ENCODE measurements at regions not wholly inside any gene's neighbourhood (a gene's known extent, or its start where the extent isn't known, plus 50 kb on each side); places are given as distances from the start of the nearest gene placed in this dataset.
"Not testable (repeated sequence)": the region's sequence is repeated elsewhere in the genome, so short reads cannot be mapped to it uniquely, and the experiment has no call there.

GRCh38 chr2:198523710-198524109, 719.3 kb downstream of the PLCL1 start:
- DNase-seq (ENCODE audit: low read depth) = no peak

GRCh38 chr2:198518935-198519334, 714.5 kb downstream of the PLCL1 start:
- no peak for DNase-seq (ENCODE audit: low read depth)

GRCh38 chr2:198517976-198518375, 713.6 kb downstream of the PLCL1 start:
- DNase-seq (ENCODE audit: low read depth) = no peak

- not testable (repeated sequence) for DNase-seq (ENCODE audit: low read depth)
These were observed 704.2 kb downstream of the PLCL1 start for GRCh38 chr2:198508610-198509009.

- DNase-seq (ENCODE audit: low read depth) = peak; percentile 22
These were observed 695.1 kb downstream of the PLCL1 start for GRCh38 chr2:198499539-198499938.

GRCh38 chr2:198498516-198498915, 694.1 kb downstream of the PLCL1 start:
- DNase-seq (ENCODE audit: low read depth) = no peak

- no peak for DNase-seq (ENCODE audit: low read depth)
These were observed 693.7 kb downstream of the PLCL1 start for GRCh38 chr2:198498048-198498447.

GRCh38 chr2:198494931-198495330, 690.5 kb downstream of the PLCL1 start:
- DNase-seq (ENCODE audit: low read depth) = no peak

GRCh38 chr2:198490748-198491147, 686.4 kb downstream of the PLCL1 start:
- DNase-seq (ENCODE audit: low read depth) = peak; percentile 15

- no peak for DNase-seq (ENCODE audit: low read depth)
These were observed 684.6 kb downstream of the PLCL1 start for GRCh38 chr2:198488964-198489363.

- no peak for DNase-seq (ENCODE audit: low read depth)
These were observed 678.7 kb downstream of the PLCL1 start for GRCh38 chr2:198483051-198483450.

- DNase-seq (ENCODE audit: low read depth) = no peak
These were observed 674.7 kb downstream of the PLCL1 start for GRCh38 chr2:198479065-198479464.

- no peak for DNase-seq (ENCODE audit: low read depth)
These were observed 674.0 kb downstream of the PLCL1 start for GRCh38 chr2:198478361-198478760.

GRCh38 chr2:198476007-198476406, 671.6 kb downstream of the PLCL1 start:
- DNase-seq (ENCODE audit: low read depth) = no peak

GRCh38 chr2:198471291-198471690, 666.9 kb downstream of the PLCL1 start:
- no peak for DNase-seq (ENCODE audit: low read depth)

- no peak for DNase-seq (ENCODE audit: low read depth)
These were observed 663.7 kb downstream of the PLCL1 start for GRCh38 chr2:198468136-198468535.

GRCh38 chr2:198465970-198466369, 661.6 kb downstream of the PLCL1 start:
- DNase-seq (ENCODE audit: low read depth) = no peak

- peak; percentile 37 for DNase-seq (ENCODE audit: low read depth)
These were observed 652.0 kb downstream of the PLCL1 start for GRCh38 chr2:198456418-198456817.

- DNase-seq (ENCODE audit: low read depth) = no peak
These were observed 649.5 kb downstream of the PLCL1 start for GRCh38 chr2:198453866-198454265.

- DNase-seq (ENCODE audit: low read depth) = no peak
These were observed 647.9 kb downstream of the PLCL1 start for GRCh38 chr2:198452327-198452726.

GRCh38 chr2:198448789-198449188, 644.4 kb downstream of the PLCL1 start:
- DNase-seq (ENCODE audit: low read depth) = no peak

GRCh38 chr2:198444800-198445287, 640.5 kb downstream of the PLCL1 start:
- DNase-seq (ENCODE audit: low read depth) = no peak

- DNase-seq (ENCODE audit: low read depth) = peak; percentile 8
These were observed 637.5 kb downstream of the PLCL1 start for GRCh38 chr2:198441901-198442300.

- DNase-seq (ENCODE audit: low read depth) = peak; percentile 67
These were observed 636.9 kb downstream of the PLCL1 start for GRCh38 chr2:198441246-198441645.
